NCI-H2081 (cell line): ENCODE measurements at regions not wholly inside any gene's neighbourhood (a gene's known extent, or its start where the extent isn't known, plus 50 kb on each side); places are given as distances from the start of the nearest gene placed in this dataset.
"Not testable (repeated sequence)": the region's sequence is repeated elsewhere in the genome, so short reads cannot be mapped to it uniquely, and the experiment has no call there.

Source experiments
- DNase-seq, 2 experiments: peaks; one replicate each; lab custom pipeline; 2025; lab: John Stamatoyannopoulos, UW

GRCh38 chr16:55072976-55073375 lies 142.3 kb downstream of the IRX5 start:
- no peak for DNase-seq

DNA sequence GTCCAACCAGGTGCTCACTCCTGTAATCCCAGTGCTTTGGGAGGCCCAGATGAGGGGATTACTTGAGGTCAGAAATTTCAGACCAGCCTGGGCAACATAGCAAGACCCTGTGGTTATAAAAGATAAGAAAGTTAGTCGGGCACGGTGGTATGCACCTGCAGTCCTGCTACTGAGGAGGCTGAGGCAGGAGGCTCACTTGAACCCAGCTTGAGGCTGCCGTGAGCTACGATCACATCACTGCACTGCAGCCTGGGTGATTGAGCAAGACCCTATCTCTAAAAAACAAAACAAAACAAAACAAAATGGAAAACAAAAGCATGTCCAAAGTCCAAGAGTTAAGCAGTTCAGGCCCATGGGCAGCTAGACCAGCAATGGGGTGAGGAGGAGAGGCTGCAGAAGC lies 143.2 kb downstream of the IRX5 start:
- DNase-seq, result no peak

DNA sequence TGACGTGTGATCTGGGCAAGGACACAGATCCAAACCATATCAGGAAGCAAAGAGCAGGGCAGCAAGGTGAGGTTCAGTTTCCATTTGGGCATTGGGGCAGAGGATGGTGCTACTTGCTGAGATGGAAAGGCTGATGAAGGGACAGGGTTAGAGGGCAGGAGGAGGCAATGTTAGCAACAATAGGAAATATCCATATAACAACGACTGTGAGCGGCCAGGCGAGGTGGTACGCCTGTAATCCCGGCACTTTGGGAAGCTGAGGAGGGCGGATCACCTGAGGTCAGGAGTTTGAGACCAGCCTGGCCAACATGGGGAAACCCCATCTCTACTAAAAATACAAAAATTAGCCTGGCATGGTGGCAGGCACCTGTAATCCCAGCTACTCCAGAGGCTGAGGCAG lies 144.5 kb downstream of the IRX5 start:
- DNase-seq, result not testable (repeated sequence)

- no peak for DNase-seq
Observed at GRCh38 chr16:55076053-55076452, 145.4 kb downstream of the IRX5 start.

DNA sequence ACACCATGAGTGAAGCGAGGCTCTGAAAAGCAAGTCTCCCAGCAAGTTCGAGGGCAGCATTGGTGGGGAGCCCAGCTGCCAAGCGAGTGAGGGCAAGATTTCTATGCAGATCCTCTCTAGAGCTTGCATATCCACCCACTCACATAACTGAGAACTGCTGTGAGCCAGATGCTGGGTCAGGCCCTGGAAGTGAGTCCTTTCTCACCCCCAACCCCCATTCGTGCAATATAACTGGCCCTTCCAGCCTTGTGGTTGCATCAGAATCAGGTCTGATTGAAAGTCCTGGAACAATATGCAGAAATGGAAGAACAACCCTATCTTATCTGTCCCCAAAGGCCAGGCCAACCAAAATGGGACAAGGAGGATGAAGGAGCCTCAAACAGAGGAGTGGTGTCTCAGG lies 146.6 kb downstream of the IRX5 start:
- no peak for DNase-seq

DNA sequence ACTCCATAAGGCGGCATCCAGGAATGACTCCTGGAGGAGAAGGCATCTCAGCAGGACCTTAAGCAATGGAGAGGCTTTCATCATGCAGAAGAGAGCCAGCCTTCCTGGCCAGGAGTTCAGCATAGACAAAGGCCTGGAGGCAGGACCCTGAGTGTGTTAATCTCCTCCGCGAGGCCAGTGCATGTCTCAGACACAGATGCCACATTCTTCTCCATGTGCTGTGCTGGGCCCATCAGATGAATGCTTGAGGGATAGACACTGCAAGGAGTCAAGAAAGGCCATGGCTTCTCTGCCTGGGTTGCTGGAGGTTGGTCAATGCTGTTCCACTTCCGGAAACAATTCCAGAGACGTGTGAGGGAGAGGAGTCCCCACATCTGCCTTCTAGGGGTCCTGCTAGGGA lies 147.5 kb downstream of the IRX5 start:
- no peak for DNase-seq

- DNase-seq, result no peak
Observed at GRCh38 chr16:55078699-55079410, 148.2 kb downstream of the IRX5 start.

DNA sequence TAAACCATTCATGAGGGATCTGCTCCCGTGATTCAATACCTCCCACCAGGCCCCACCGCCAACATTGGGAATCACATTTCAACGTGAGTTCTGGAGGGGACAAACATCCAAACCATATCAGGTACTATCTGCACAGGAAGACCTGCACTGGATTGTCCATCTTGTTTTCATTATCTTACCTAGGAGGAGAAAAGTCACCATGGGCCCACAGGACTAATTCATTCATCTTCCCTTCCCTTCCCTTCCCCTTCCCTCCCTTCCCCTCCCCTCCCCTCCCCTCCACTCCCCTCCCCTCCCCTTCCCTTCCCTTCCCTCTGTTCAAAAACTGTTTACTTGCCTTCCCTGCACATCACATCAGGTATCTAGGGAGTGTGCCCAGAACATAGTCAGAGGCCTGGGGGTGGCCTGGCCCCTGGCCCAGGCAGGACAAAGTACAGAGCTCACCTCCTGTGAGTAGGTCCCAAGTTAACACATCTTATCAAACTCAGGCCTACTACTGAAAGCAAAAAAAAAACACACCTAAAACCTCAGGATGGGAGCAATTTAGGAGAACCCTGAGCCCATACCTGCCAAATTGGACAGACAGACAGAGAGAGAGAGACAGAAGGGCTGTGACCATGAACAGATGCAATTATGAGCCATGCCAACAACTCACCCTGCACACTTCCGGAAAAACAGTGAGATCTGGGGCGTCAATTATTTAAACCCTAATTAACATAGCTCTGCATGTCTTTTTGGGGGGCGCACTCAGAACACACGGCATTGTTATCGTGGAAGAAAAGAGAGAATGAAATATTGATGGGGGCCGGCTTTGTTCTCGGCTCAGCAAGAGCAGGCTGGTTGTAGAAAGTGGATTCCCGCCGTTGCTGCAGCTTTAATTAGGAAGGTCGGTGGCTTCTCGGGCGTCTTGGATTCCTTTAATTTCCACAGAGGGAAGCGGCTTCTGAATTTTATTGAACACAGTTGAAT lies 151.2 kb downstream of the IRX5 start:
- no peak for DNase-seq

- no peak for DNase-seq
Observed at GRCh38 chr16:55082591-55082976, 151.9 kb downstream of the IRX5 start.

GRCh38 chr16:55083052-55083451 lies 152.4 kb downstream of the IRX5 start:
- DNase-seq, result no peak

DNA sequence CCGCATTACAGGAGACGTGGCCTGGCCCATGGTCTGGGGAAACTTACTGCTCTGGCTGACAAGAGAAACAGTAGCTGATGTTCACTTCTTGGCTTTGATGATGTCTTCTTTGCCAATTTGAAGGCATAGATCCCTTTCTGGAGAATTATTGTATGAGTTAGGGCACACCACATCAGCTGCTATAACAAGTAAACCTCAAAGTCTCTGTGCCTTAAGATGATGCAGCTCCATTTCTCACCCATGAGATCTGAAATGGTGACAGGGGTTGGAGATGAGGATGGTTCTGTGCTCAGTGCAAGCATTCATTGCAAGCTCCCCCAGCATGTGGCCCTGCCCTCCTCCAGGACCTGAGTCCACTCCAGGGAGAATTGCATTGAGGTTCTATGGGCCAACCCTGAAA lies 157.4 kb downstream of the IRX5 start:
- no peak for DNase-seq

DNA sequence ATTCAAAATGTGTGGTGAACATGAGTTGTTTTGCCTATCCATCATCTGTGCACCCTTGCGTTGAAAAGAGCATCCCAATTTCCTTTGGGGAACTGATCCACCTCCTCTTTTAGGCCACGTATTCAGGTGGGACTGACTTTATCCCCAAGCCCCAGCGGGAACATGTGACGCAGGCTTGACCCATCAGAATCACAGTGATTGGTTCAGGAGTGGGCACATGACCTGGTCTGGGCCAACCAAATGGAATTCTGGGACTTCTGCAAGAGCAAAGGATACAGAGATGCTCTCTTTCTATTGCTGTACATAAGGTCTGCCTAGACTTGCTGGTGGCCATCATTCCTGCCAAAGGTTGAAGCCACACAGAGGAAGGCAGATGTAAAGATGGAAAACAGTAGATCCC lies 158.9 kb downstream of the IRX5 start:
- DNase-seq, result no peak

DNA sequence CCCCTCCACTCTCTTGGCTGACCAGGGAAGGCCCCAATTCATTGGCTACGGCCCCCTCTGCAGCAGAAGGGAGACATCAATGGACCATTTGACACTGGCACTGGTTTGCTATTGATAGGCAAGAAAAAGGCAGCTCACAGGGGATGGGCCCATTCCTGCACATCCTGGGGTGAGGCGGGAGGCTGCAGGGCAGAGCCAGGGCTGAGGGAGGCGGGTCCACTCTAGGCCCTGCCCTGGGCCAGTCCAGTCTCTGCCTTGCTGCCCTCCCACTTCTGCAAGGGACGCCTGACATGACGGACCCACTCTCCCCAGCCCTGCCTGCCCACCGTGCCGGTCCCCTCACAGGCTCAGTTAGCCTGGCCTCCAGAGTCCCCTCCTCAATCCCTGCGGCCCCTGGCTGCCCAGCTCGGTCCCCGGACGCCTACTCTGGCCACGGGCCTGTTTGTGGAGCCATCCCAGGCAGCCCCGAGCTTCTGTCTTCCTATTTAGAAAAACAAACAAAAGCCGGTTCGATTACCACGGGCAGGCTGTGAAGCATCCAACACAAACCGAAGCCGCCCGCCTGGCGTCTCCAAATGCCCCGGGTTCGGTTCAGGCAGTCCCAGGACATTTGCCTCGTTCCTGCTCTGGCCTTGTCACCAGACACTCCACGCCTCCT lies 160.7 kb downstream of the IRX5 start:
- no peak for DNase-seq

GRCh38 chr16:55091871-55092230 lies 161.2 kb downstream of the IRX5 start:
- no peak for DNase-seq

GRCh38 chr16:55100100-55100499 lies 169.4 kb downstream of the IRX5 start:
- DNase-seq, result no peak

- no peak for DNase-seq
Observed at GRCh38 chr16:55101026-55101425, 170.4 kb downstream of the IRX5 start.

DNA sequence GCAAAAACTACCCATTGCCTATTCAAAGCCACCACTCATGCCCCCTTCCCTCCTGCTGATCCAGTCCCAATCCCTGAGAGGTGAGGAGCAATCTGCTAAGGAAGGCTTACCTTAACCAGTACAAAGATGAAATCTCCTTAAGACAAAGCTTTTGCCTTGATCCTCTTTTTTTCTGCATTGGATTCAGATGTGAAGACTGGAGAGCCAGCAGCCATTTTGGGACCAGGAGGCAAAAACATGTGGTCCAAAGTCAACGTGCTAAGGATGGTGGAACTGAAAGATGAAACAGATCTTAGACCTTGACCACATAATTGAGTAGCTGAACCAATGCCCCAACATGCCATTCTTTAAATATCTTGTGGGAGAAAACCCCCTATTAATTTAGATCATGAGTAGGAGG lies 171.4 kb downstream of the IRX5 start:
- DNase-seq, result no peak

- DNase-seq, result no peak
Observed at GRCh38 chr16:55102531-55102930, 171.9 kb downstream of the IRX5 start.

- no peak for DNase-seq
Observed at GRCh38 chr16:55107851-55108250, 177.2 kb downstream of the IRX5 start.

GRCh38 chr16:55113210-55113609 lies 182.5 kb downstream of the IRX5 start:
- DNase-seq, result no peak

GRCh38 chr16:55115506-55115905 lies 184.8 kb downstream of the IRX5 start:
- DNase-seq, result no peak

GRCh38 chr16:55116165-55116920 lies 185.7 kb downstream of the IRX5 start:
- DNase-seq, result no peak
